Vagina (tissue), 2 donors: ENCODE measurements at regions not wholly inside any gene's neighbourhood (a gene's known extent, or its start where the extent isn't known, plus 50 kb on each side); places are given as distances from the start of the nearest gene placed in this dataset.
"Not testable (repeated sequence)": the region's sequence is repeated elsewhere in the genome, so short reads cannot be mapped to it uniquely, and the experiment has no call there.

Experiments used
- DNase-seq, 2 donors: peaks; one replicate each; pipeline ENCODE4 v3.0.0-alpha.2; 2017; ENCODE audit errors: extremely low spot score in 2 of 2
- H3K27ac ChIP-seq: fragments of 200-600 bp; sonication (generic); one replicate; pipeline ENCODE4 v1.5.1; 2019
- H3K27me3 ChIP-seq: fragments of 200-600 bp; sonication (generic); one replicate; pipeline ENCODE4 v1.5.1; 2019
- H3K36me3 ChIP-seq, 2 donors: fragments of 200-600 bp; sonication (generic); one replicate each; pipeline ENCODE4 v1.5.1; 2017 to 2019
- H3K4me1 ChIP-seq: fragments of 200-600 bp; sonication (generic); one replicate; pipeline ENCODE4 v1.5.1; 2019
- H3K4me3 ChIP-seq, 2 donors: fragments of 200-600 bp; sonication (generic); 1 replicate in 1 of 2; 2 replicates in 1 of 2; pipeline ENCODE4 v1.5.1; 2016 to 2019
- H3K9me3 ChIP-seq: fragments of 200-600 bp; sonication (generic); one replicate; pipeline ENCODE4 v1.5.1; 2019
- CTCF ChIP-seq, 3 experiments: fragments of 450-650 bp in 2 of 3; fragments of 200-600 bp in 1 of 3; sonication (generic) in 1 of 3; IDR thresholded peaks; one replicate each; pipeline ENCODE4 v1.5.1; 2017 to 2019; ENCODE audit warnings: antibody characterized with exemption in 3 of 3, mild to moderate bottlenecking in 2 of 3, moderate library complexity in 2 of 3
- POLR2A ChIP-seq, 2 donors: fragments of 450-650 bp; IDR thresholded peaks; one replicate each; pipeline ENCODE4 v1.6.1; 2017; ENCODE audit warnings: antibody characterized with exemption in 2 of 2, mild to moderate bottlenecking in 2 of 2, moderate library complexity in 2 of 2
- POLR2AphosphoS5 ChIP-seq, 2 donors: sonication (generic); formaldehyde crosslinking; IDR thresholded peaks; one replicate each; pipeline ENCODE4 v1.9.0; 2017; ENCODE audit warnings: antibody characterized with exemption in 2 of 2, mild to moderate bottlenecking in 2 of 2, low read depth in 1 of 2; ENCODE audit not compliant: insufficient read depth in 1 of 2
- intact Hi-C: fragments of 100-400 bp; cut with DNase I; formaldehyde crosslinking; loops from one replicate; pipeline ENCODE4 v1.15.1; 2023

- intact Hi-C loops = no loop called here
- DNase-seq = no peak
- no peak overlapping the region for H3K4me3 ChIP-seq
- H3K27ac ChIP-seq = no peak overlapping the region
- H3K4me1 ChIP-seq = no peaks in the 10 kb centered on the region
- TF ChIP-seq CTCF (IDR thresholded peaks at IDR 0.05) (no peak), POLR2A (IDR thresholded peaks at IDR 0.05) (no peak), POLR2AphosphoS5 (IDR thresholded peaks at IDR 0.05; ENCODE audit: insufficient read depth in 1 of 2, low read depth in 1 of 2) (no peak)
- no peaks in the 10 kb centered on the region for H3K27me3 ChIP-seq
- H3K36me3 ChIP-seq = no peaks in the 10 kb centered on the region
- H3K9me3 ChIP-seq = no peaks in the 10 kb centered on the region
Measured at GRCh38 chrX:127708155-127708554, 344.0 kb downstream of the ACTRT1 start.

GRCh38 chrX:127702527-127702926 lies 349.7 kb downstream of the ACTRT1 start:
- H3K4me1 ChIP-seq = no peaks in the 10 kb centered on the region
- intact Hi-C loops = no loop called here
- H3K36me3 ChIP-seq = no peaks in the 10 kb centered on the region
- no peaks in the 10 kb centered on the region for H3K27me3 ChIP-seq
- H3K27ac ChIP-seq = no peak overlapping the region
- H3K9me3 ChIP-seq = no peaks in the 10 kb centered on the region
- no peak overlapping the region for H3K4me3 ChIP-seq
- no peak for DNase-seq
- TF ChIP-seq CTCF (IDR thresholded peaks at IDR 0.05) (no peak), POLR2A (IDR thresholded peaks at IDR 0.05) (no peak), POLR2AphosphoS5 (IDR thresholded peaks at IDR 0.05; ENCODE audit: insufficient read depth in 1 of 2, low read depth in 1 of 2) (no peak)

GRCh38 chrX:127662942-127663341 lies 389.3 kb downstream of the ACTRT1 start:
- H3K4me3 ChIP-seq, H3K9me3 ChIP-seq, H3K36me3 ChIP-seq, H3K4me1 ChIP-seq, H3K27ac ChIP-seq, H3K27me3 ChIP-seq, intact Hi-C loops, DNase-seq: not testable (repeated sequence)

GRCh38 chrX:127649011-127649410 lies 403.2 kb downstream of the ACTRT1 start:
- Histone ChIP-seq H3K27ac (no peak overlapping the region), H3K9me3 (no peaks in the 10 kb centered on the region), H3K4me1 (no peaks in the 10 kb centered on the region), H3K4me3 (no peak overlapping the region), H3K36me3 (no peaks in the 10 kb centered on the region), H3K27me3 (no peaks in the 10 kb centered on the region)
- intact Hi-C loops = no loop called here
- DNase-seq = no peak
- no peak for TF ChIP-seq CTCF (IDR thresholded peaks at IDR 0.05)
- TF ChIP-seq POLR2AphosphoS5 (IDR thresholded peaks at IDR 0.05; ENCODE audit: insufficient read depth in 1 of 2, low read depth in 1 of 2) = no peak
- no peak for TF ChIP-seq POLR2A (IDR thresholded peaks at IDR 0.05)

- no peak overlapping the region for H3K4me3 ChIP-seq
- no peaks in the 10 kb centered on the region for H3K9me3 ChIP-seq
- intact Hi-C loops = no loop called here
- DNase-seq = no peak
- H3K4me1 ChIP-seq = no peaks in the 10 kb centered on the region
- no peak for TF ChIP-seq POLR2AphosphoS5 (IDR thresholded peaks at IDR 0.05; ENCODE audit: insufficient read depth in 1 of 2, low read depth in 1 of 2)
- TF ChIP-seq POLR2A (IDR thresholded peaks at IDR 0.05) = no peak
- no peak for TF ChIP-seq CTCF (IDR thresholded peaks at IDR 0.05)
- H3K27ac ChIP-seq = no peak overlapping the region
- no peaks in the 10 kb centered on the region for H3K27me3 ChIP-seq
- H3K36me3 ChIP-seq = no peaks in the 10 kb centered on the region
Measured at GRCh38 chrX:127621780-127622179, 430.4 kb downstream of the ACTRT1 start.

GRCh38 chrX:127606590-127606989 lies 445.6 kb downstream of the ACTRT1 start:
- TF ChIP-seq POLR2A (IDR thresholded peaks at IDR 0.05) (no peak), CTCF (IDR thresholded peaks at IDR 0.05) (no peak), POLR2AphosphoS5 (IDR thresholded peaks at IDR 0.05; ENCODE audit: insufficient read depth in 1 of 2, low read depth in 1 of 2) (no peak)
- no peaks in the 10 kb centered on the region for H3K27me3 ChIP-seq
- no peak overlapping the region for H3K4me3 ChIP-seq
- H3K9me3 ChIP-seq = no peaks in the 10 kb centered on the region
- DNase-seq = no peak
- H3K36me3 ChIP-seq = no peaks in the 10 kb centered on the region
- no peaks in the 10 kb centered on the region for H3K4me1 ChIP-seq
- no peak overlapping the region for H3K27ac ChIP-seq
- intact Hi-C loops = no loop called here
